ENCODE measurements at regions not wholly inside any gene's neighbourhood (a gene's known extent, or its start where the extent isn't known, plus 50 kb on each side); places are given as distances from the start of the nearest gene placed in this dataset.

- no peak for FAIRE-seq
- no peaks in the 10 kb centered on the region for H3K4me1 ChIP-seq (replicated peaks in 1 of 2; ENCODE audit: control insufficient read depth in 2 of 2, insufficient read depth in 2 of 2, low read length in 2 of 2)
- no peak for ATAC-seq
- WGBS (ENCODE audit: insufficient coverage, low coverage, missing lambda C conversion rate), result 0% methylated on average over 7 of the region's 7 CpGs
- intact Hi-C loops (cut with micrococcal nuclease), result no loop called here
- H2AFZ ChIP-seq (ENCODE audit: low read depth, low read length), result no peak overlapping the region
- H3K36me3 ChIP-seq (ENCODE audit: control insufficient read depth, insufficient read depth, low read length), result no peaks in the 10 kb centered on the region
- DNase-seq (ENCODE audit: extremely low read depth in 1 of 4, low spot score in 3 of 4), result no peak
- no peak overlapping the region for H3K4me3 ChIP-seq
- H3K9me3 ChIP-seq (replicated peaks; ENCODE audit: control insufficient read depth, insufficient read depth, low read depth, low read length), result no peaks in the 10 kb centered on the region
- H3K9me1 ChIP-seq (ENCODE audit: control insufficient read depth, insufficient read depth, low read length), result no peaks in the 10 kb centered on the region
- in situ Hi-C loops (cut with MboI), result no loop called here
- CTCF ChIA-PET (ENCODE audit: low intra/inter-chr PET ratio), result no interaction called here
- no peaks in the 10 kb centered on the region for H4K20me1 ChIP-seq (replicated peaks; ENCODE audit: control insufficient read depth, insufficient read depth, low read length)
- no TSS peak for BruUV-seq (replicated peaks)
- POLR2A ChIA-PET, result no interaction called here
- H3K27ac ChIP-seq (ENCODE audit: extremely low read depth, low read depth, low read length), result no peak overlapping the region
- no peaks in the 10 kb centered on the region for H3K79me2 ChIP-seq (ENCODE audit: control insufficient read depth, insufficient read depth, low read length)
- H3K4me2 ChIP-seq (ENCODE audit: insufficient read depth, low read length), result no peak overlapping the region
- H3K9ac ChIP-seq (ENCODE audit: insufficient read depth in 1 of 2, low read depth in 2 of 2, low read length in 2 of 2), result no peak overlapping the region
- no peaks in the 10 kb centered on the region for H3K27me3 ChIP-seq (ENCODE audit: control insufficient read depth in 2 of 2, insufficient read depth in 2 of 2, low read length in 2 of 2)
- TF ChIP-seq HES1 (IDR thresholded peaks at IDR 0.05; ENCODE audit: low read depth) (no peak), NELFE (IDR thresholded peaks at IDR 0.05; ENCODE audit: insufficient read depth, insufficient read length) (no peak), ARID3A (IDR thresholded peaks at IDR 0.05; ENCODE audit: borderline replicate concordance, low read depth, low read length) (no peak), RBM34 (IDR thresholded peaks at IDR 0.05; ENCODE audit: borderline replicate concordance, insufficient read depth, low read length) (no peak), EWSR1 (IDR thresholded peaks at IDR 0.05; ENCODE audit: borderline replicate concordance, low read depth, partially characterized antibody) (no peak), RBM14 (IDR thresholded peaks at IDR 0.05; ENCODE audit: borderline replicate concordance, insufficient read depth, low read depth, low read length) (no peak), ARID4B (CRISPR knock-in tag; IDR thresholded peaks at IDR 0.05) (no peak), ZNF764 (CRISPR knock-in tag; IDR thresholded peaks at IDR 0.05; ENCODE audit: low read depth) (no peak), ZBTB43 (CRISPR knock-in tag; IDR thresholded peaks at IDR 0.05) (no peak), FOXJ2 (tag; IDR thresholded peaks at IDR 0.05) (no peak), ZNF79 (CRISPR knock-in tag; IDR thresholded peaks at IDR 0.05; ENCODE audit: low read depth) (no peak), ZNF77 (CRISPR knock-in tag; IDR thresholded peaks at IDR 0.05) (no peak), PHF21A (IDR thresholded peaks at IDR 0.05; ENCODE audit: borderline replicate concordance, low read depth) (no peak), TBL1XR1 (IDR thresholded peaks at IDR 0.05; ENCODE audit: low read length in 2 of 2) (no peak), ZNF133 (CRISPR knock-in tag; IDR thresholded peaks at IDR 0.05) (no peak)
These were observed 123.9 kb upstream of the HAPLN1 start for GRCh38 chr5:83844449-83845068.
